ENCODE measurements at regions not wholly inside any gene's neighbourhood (a gene's known extent, or its start where the extent isn't known, plus 50 kb on each side); places are given as distances from the start of the nearest gene placed in this dataset.

GRCh38 chr4:189787216-189788031 lies 153.2 kb upstream of the FRG1 start:
- TF ChIP-seq JUND (IDR thresholded peaks at IDR 0.05): no peak
- TF ChIP-seq CTCF (IDR thresholded peaks at IDR 0.05 in 2 of 3, conservative IDR thresholded peaks at IDR 0.05 in 1 of 3; ENCODE audit: borderline replicate concordance in 1 of 3, insufficient read depth in 1 of 3, low read depth in 2 of 3, low read length in 2 of 3): no peak
- no peak for TF ChIP-seq SP1 (IDR thresholded peaks at IDR 0.05; ENCODE audit: low read depth)
- no peak for TF ChIP-seq EZH2 (IDR thresholded peaks at IDR 0.05)
- TF ChIP-seq POLR2A (IDR thresholded peaks at IDR 0.05; ENCODE audit: borderline replicate concordance, extremely low read depth, insufficient read depth, insufficient read length): no peak
- TF ChIP-seq REST (IDR thresholded peaks at IDR 0.05; ENCODE audit: low read depth): no peak
- TF ChIP-seq ZBTB33 (IDR thresholded peaks at IDR 0.05; ENCODE audit: extremely low read depth, insufficient replicate concordance, low read length): no peak
- no peak for TF ChIP-seq ZNF274 (IDR thresholded peaks at IDR 0.05; ENCODE audit: low read depth, low read length)
- no peak for TF ChIP-seq POLR2AphosphoS5 (IDR thresholded peaks at IDR 0.05; ENCODE audit: low read depth, low read length)
- no peak for TF ChIP-seq ATF3 (IDR thresholded peaks at IDR 0.05)
